Smooth muscle cell (in vitro differentiated cells): ENCODE measurements at regions not wholly inside any gene's neighbourhood (a gene's known extent, or its start where the extent isn't known, plus 50 kb on each side); places are given as distances from the start of the nearest gene placed in this dataset.

Experiments used
- DNase-seq: peaks from one replicate; lab custom pipeline; 2025; ENCODE audit not compliant: unreplicated experiment; lab: John Stamatoyannopoulos, UW
- H2AFZ ChIP-seq: fragments of 200-600 bp; sonication (generic); 2 replicates; pipeline ENCODE4 v1.6.0; 2016; ENCODE audit warnings: antibody characterized with exemption, low read depth, mild to moderate bottlenecking
- H3F3A ChIP-seq: fragments of 200-600 bp; sonication (generic); 2 replicates; pipeline ENCODE4 v1.6.0; 2017; ENCODE audit warnings: antibody characterized with exemption, low read depth
- H3K27ac ChIP-seq: fragments of 200-600 bp; sonication (generic); 2 replicates; pipeline ENCODE4 v1.5.1; 2016; ENCODE audit warnings: low read depth, mild to moderate bottlenecking
- H3K27me3 ChIP-seq: fragments of 200-600 bp; sonication (generic); 2 replicates; pipeline ENCODE4 v1.6.1; 2016; ENCODE audit warnings: low read depth, mild to moderate bottlenecking
- H3K36me3 ChIP-seq: fragments of 200-600 bp; sonication (generic); 2 replicates; pipeline ENCODE4 v1.5.1; 2016; ENCODE audit warnings: low read depth
- H3K4me1 ChIP-seq: fragments of 200-600 bp; sonication (generic); 2 replicates; pipeline ENCODE4 v1.5.1; 2016; ENCODE audit warnings: low read depth
- H3K4me2 ChIP-seq: fragments of 200-600 bp; sonication (generic); 2 replicates; pipeline ENCODE4 v1.6.0; 2016; ENCODE audit warnings: mild to moderate bottlenecking
- H3K4me3 ChIP-seq: fragments of 200-600 bp; sonication (generic); 2 replicates; pipeline ENCODE4 v1.5.1; 2016; ENCODE audit warnings: mild to moderate bottlenecking
- H3K79me2 ChIP-seq: fragments of 200-600 bp; sonication (generic); 2 replicates; pipeline ENCODE4 v1.6.0; 2016; ENCODE audit warnings: low read depth, mild to moderate bottlenecking
- H3K9ac ChIP-seq: fragments of 200-600 bp; sonication (generic); 2 replicates; pipeline ENCODE4 v1.6.0; 2016; ENCODE audit warnings: low read depth
- H3K9me3 ChIP-seq: fragments of 200-600 bp; sonication (generic); replicated peaks from 2 replicates; pipeline ENCODE4 v1.5.1; 2016; ENCODE audit warnings: low read depth
- H4K20me1 ChIP-seq: fragments of 200-600 bp; sonication (generic); 2 replicates; pipeline ENCODE4 v1.6.0; 2016; ENCODE audit warnings: low read depth
- WGBS: methylation state at CpG from one replicate; pipeline ENCODE4 v1.1.7; 2016; ENCODE audit warnings: low lambda C conversion rate; 5-methylcytosine and 5-hydroxymethylcytosine counted together
- TF ChIP-seq, protein P1 (sequence below): fragments of 200-600 bp; sonication (generic); IDR thresholded peaks from 2 replicates; pipeline ENCODE4 v1.5.1; 2017; ENCODE audit warnings: borderline replicate concordance, mild to moderate bottlenecking, antibody characterized with exemption; ENCODE audit not compliant: insufficient read depth, poor library complexity, severe bottlenecking

GRCh38 chr7:52782348-52782747 is 253.1 kb upstream of the POM121L12 start:
- H3F3A ChIP-seq: no peaks in the 10 kb centered on the region
- H3K4me1 ChIP-seq: no peaks in the 10 kb centered on the region
- no peaks in the 10 kb centered on the region for H3K27me3 ChIP-seq
- no peaks in the 10 kb centered on the region for H3K36me3 ChIP-seq
- 90% methylated on average over 5 of the region's 5 CpGs for WGBS
- no peak overlapping the region for H3K4me2 ChIP-seq
- H3K9me3 ChIP-seq: no peaks in the 10 kb centered on the region
- H3K9ac ChIP-seq: no peak overlapping the region
- no peak overlapping the region for H3K4me3 ChIP-seq
- H2AFZ ChIP-seq: no peak overlapping the region
- no peaks in the 10 kb centered on the region for H3K79me2 ChIP-seq
- TF ChIP-seq, protein P1, sequence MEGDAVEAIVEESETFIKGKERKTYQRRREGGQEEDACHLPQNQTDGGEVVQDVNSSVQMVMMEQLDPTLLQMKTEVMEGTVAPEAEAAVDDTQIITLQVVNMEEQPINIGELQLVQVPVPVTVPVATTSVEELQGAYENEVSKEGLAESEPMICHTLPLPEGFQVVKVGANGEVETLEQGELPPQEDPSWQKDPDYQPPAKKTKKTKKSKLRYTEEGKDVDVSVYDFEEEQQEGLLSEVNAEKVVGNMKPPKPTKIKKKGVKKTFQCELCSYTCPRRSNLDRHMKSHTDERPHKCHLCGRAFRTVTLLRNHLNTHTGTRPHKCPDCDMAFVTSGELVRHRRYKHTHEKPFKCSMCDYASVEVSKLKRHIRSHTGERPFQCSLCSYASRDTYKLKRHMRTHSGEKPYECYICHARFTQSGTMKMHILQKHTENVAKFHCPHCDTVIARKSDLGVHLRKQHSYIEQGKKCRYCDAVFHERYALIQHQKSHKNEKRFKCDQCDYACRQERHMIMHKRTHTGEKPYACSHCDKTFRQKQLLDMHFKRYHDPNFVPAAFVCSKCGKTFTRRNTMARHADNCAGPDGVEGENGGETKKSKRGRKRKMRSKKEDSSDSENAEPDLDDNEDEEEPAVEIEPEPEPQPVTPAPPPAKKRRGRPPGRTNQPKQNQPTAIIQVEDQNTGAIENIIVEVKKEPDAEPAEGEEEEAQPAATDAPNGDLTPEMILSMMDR: no peak
- DNase-seq: no peak
- no peak overlapping the region for H3K27ac ChIP-seq
- H4K20me1 ChIP-seq: no peaks in the 10 kb centered on the region

- DNase-seq: no peak
- H3K9me3 ChIP-seq: no peaks in the 10 kb centered on the region
- H3K27ac ChIP-seq: no peak overlapping the region
- H3K4me2 ChIP-seq: no peak overlapping the region
- 91% methylated on average over 4 of the region's 4 CpGs for WGBS
- no peak overlapping the region for H3K4me3 ChIP-seq
- TF ChIP-seq, protein P1: no peak
- no peaks in the 10 kb centered on the region for H3K27me3 ChIP-seq
- no peaks in the 10 kb centered on the region for H3F3A ChIP-seq
- no peaks in the 10 kb centered on the region for H3K36me3 ChIP-seq
- no peak overlapping the region for H3K9ac ChIP-seq
- no peak overlapping the region for H2AFZ ChIP-seq
- no peaks in the 10 kb centered on the region for H3K4me1 ChIP-seq
- H3K79me2 ChIP-seq: no peaks in the 10 kb centered on the region
- H4K20me1 ChIP-seq: no peaks in the 10 kb centered on the region
Observed at GRCh38 chr7:52781250-52781649, 254.2 kb upstream of the POM121L12 start.

DNA sequence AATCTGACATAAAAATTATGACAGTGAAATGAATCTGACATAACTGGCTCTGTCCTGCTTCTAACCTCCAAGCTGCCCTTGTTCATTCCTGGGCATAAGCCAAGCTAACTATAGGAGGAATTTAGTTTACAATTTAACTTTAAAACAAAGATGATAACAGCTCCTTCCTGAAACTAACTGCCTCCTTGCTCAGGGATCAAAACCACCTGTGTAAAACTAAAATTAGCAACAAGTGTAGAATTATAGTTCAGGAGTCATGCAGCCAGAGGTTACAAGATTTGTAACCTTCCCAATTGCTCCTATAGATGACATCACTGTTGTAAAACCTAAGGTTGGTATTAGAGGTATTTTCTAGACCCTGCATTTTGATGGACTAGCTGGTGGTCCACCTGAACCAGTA is 256.4 kb upstream of the POM121L12 start:
- H3K9me3 ChIP-seq: no peaks in the 10 kb centered on the region
- no peak overlapping the region for H3K4me2 ChIP-seq
- no peaks in the 10 kb centered on the region for H3K79me2 ChIP-seq
- H3K9ac ChIP-seq: no peak overlapping the region
- H3F3A ChIP-seq: no peaks in the 10 kb centered on the region
- no peaks in the 10 kb centered on the region for H3K27me3 ChIP-seq
- H4K20me1 ChIP-seq: no peaks in the 10 kb centered on the region
- H3K27ac ChIP-seq: no peak overlapping the region
- no peak overlapping the region for H3K4me3 ChIP-seq
- H3K36me3 ChIP-seq: no peaks in the 10 kb centered on the region
- DNase-seq: no peak
- no peak overlapping the region for H2AFZ ChIP-seq
- H3K4me1 ChIP-seq: no peaks in the 10 kb centered on the region
- TF ChIP-seq, protein P1: no peak

GRCh38 chr7:52777051-52777822 is 258.2 kb upstream of the POM121L12 start:
- TF ChIP-seq, protein P1: no peak
- H3K4me1 ChIP-seq: no peaks in the 10 kb centered on the region
- WGBS: 94% methylated on average over 5 of the region's 5 CpGs
- H3F3A ChIP-seq: no peaks in the 10 kb centered on the region
- H3K79me2 ChIP-seq: no peaks in the 10 kb centered on the region
- no peaks in the 10 kb centered on the region for H4K20me1 ChIP-seq
- no peak overlapping the region for H3K9ac ChIP-seq
- no peak overlapping the region for H2AFZ ChIP-seq
- no peaks in the 10 kb centered on the region for H3K9me3 ChIP-seq
- no peak overlapping the region for H3K4me2 ChIP-seq
- DNase-seq: no peak
- no peaks in the 10 kb centered on the region for H3K27me3 ChIP-seq
- H3K27ac ChIP-seq: no peak overlapping the region
- no peak overlapping the region for H3K4me3 ChIP-seq
- no peaks in the 10 kb centered on the region for H3K36me3 ChIP-seq
